GM12864 (cell line): ENCODE measurements at regions not wholly inside any gene's neighbourhood (a gene's known extent, or its start where the extent isn't known, plus 50 kb on each side); places are given as distances from the start of the nearest gene placed in this dataset.

ENCODE experiments used
- DNase-seq: peaks from one replicate; pipeline ENCODE4 v3.0.0-alpha.2; 2011; ENCODE audit warnings: low read depth
- H3K4me3 ChIP-seq: 2 replicates; pipeline ENCODE4 v1.5.1; 2011; ENCODE audit warnings: mild to moderate bottlenecking, low read depth, low read length, control low read depth
- TF ChIP-seq, protein P1 (sequence below): IDR thresholded peaks from 2 replicates; pipeline ENCODE4 v1.5.1; 2011; ENCODE audit warnings: low read depth, mild to moderate bottlenecking, moderate library complexity, low read length, control low read depth, inconsistent platforms; ENCODE audit errors: missing control alignments

DNA sequence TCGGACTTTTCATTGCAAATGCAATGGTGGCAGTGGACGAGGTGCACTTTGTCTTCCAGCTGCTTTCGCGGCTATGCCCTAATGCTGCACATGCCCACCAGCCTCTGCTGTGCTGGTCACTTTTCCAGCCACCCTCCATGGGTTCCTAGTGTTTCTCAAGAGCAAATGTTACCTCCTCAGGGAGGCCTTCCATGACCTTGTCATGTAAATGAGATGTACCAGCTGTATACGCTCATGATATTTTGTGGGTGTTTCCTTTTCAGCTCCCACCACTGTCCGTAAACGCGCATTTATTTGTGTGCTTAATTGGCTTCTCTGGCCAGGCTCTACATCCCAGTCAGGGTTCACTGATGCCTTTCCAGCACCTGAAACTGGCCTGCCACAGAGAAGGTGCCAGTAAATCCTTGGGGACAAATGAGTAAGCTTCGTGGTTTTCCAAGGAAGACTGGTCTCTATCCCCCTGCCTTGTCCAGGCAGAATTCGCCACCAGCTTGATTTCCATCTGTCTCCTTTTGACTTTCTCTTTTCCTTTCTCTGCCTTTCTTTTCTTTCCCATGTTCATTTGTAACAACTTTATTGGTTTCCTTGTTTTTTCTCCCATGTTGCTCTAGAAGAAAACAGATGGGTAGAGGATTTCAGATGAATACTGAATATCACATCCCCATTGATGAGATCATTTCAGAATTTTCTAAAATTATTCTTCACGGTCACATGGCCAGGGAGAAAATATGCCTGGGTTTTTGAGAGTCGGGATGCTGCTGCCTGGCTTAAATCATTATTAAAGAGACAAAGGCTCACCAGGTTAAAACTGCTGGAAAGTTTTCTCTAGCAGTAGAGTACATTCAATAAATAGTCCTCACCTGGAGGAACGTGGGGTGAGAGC, 82.5 kb downstream of the CHST2 start:
- no peak for DNase-seq
- H3K4me3 ChIP-seq: no peak overlapping the region
- TF ChIP-seq, protein P1, sequence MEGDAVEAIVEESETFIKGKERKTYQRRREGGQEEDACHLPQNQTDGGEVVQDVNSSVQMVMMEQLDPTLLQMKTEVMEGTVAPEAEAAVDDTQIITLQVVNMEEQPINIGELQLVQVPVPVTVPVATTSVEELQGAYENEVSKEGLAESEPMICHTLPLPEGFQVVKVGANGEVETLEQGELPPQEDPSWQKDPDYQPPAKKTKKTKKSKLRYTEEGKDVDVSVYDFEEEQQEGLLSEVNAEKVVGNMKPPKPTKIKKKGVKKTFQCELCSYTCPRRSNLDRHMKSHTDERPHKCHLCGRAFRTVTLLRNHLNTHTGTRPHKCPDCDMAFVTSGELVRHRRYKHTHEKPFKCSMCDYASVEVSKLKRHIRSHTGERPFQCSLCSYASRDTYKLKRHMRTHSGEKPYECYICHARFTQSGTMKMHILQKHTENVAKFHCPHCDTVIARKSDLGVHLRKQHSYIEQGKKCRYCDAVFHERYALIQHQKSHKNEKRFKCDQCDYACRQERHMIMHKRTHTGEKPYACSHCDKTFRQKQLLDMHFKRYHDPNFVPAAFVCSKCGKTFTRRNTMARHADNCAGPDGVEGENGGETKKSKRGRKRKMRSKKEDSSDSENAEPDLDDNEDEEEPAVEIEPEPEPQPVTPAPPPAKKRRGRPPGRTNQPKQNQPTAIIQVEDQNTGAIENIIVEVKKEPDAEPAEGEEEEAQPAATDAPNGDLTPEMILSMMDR: no peak

DNA sequence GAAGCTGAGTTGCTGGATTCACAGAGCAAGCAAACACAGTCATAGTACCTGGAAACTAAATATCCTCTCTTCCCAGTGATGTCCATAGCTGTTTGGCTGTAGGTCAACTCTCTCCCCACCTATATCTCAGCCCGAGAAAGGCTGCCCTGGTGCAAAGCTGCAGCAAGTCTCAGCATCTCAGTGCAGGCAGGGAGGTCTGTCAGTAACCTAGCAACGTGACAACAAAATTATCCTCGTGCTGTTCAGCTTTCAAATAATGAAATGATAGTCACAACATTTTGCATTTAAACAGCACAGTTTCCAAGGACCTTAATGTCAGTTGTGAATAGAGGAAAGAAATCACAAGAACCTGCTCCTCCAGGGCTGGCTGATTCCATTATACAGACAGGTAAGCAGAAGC, 83.6 kb downstream of the CHST2 start:
- no peak for DNase-seq
- no peak overlapping the region for H3K4me3 ChIP-seq
- TF ChIP-seq, protein P1: no peak

DNA sequence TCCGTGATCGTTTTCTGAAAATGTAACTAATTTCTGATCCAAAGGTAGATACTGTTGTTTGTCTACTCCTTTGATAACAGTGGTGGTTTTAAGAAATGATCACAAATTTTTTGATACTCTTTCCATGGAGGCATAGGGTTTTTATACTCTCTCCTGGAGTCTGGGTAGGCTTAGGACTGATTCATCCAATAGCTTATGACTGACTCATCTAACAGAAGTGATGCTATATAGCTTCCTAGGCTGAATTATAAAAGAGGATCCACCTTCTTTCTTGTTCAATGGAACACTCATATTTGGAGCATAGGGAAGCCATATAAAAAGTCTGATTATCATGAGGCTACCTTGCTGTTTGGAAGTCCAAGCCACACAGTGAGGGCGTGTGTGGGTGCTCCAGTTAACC, 84.3 kb downstream of the CHST2 start:
- H3K4me3 ChIP-seq: no peak overlapping the region
- DNase-seq: no peak
- TF ChIP-seq, protein P1: no peak

DNA sequence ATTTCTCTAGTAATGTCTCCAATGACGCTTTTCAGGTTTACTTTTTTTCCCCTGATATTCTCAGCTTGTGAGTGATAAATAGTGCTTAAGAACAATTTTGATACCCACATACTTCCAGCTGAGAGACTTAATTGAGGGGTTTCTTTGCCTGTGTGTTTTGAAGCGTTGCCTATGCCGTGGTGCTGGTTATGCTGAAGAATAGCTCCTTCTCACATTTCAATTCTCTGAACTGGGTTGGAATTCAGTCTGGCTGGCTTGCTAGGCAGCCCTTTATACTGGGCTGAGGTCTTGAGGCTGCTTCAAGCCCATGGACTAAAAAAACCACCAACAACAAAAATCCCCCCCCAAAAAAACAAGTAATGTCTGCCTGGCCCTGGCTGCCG, 87.4 kb downstream of the CHST2 start:
- TF ChIP-seq, protein P1: no peak
- H3K4me3 ChIP-seq: no peak overlapping the region
- no peak for DNase-seq

DNA sequence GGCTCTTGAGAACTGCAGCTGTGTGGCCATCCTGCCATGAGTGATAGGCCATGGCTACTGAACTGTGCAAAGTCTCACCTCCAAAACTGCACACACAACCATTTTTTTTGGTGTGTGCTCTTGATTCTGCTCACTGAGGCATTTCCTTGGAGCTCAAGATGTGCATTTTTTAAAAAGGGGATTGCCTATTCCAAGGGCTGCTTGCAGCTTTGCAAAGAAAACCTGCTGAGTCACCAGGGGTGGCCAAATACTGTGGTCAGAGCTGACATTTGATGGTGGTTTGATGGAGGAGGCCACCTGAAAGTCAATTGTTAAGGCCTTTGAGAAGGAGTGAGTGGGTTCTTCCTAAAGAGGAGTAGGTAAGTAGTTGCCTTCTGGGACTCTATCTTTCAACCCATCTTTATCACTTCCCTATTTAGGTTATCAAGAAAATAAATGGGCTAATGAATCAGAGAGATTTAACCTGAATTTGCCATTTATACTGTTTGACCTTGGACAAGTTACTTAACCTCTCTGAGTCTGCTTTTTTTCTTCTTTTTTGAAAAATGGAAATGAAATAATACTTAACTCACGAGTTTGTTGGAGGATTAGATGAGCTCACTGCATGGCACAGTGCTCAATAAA, 87.9 kb downstream of the CHST2 start:
- TF ChIP-seq, protein P1: no peak
- peak; percentile 80 for DNase-seq

DNA sequence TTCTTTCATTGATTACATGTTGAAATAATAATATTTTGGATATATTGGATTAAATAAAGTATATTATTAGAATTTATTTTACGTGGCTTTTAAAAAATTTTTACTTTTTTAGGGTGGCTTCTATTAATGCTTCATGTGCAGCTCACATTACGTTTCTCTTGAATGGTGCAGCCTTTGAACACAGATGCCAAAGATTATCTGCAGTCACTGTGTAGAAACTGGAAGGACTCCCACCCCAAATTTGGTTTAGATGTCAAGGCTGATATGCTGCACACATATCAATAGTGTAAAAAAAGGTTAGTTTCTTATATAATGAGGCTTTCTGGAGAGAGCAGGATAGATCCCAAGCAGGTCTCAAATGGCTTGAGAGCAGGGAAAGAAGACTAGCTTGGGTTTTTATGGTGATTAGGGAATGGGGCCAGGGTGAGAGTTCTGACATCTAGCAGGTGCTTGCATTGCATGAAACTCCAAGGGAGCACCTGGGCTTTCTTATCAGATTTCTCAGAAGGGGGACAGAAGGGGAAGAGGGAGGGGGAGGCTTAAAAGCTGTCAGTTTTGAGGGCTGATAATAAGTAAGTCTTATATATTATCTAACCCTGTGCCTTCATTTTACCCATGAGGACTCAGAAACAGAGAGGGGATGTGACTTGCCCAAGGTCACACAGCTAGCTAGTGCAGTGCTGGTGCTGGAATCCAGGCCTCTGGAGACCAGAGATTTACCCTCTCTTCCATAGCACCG, 89.6 kb downstream of the CHST2 start:
- DNase-seq: no peak
- TF ChIP-seq, protein P1: no peak
- no peak overlapping the region for H3K4me3 ChIP-seq

More for the DNA sequence above, 87.9 kb downstream of the CHST2 start:
- no peak overlapping the region for H3K4me3 ChIP-seq
